HepG2 (cell line): ENCODE measurements at regions not wholly inside any gene's neighbourhood (a gene's known extent, or its start where the extent isn't known, plus 50 kb on each side); places are given as distances from the start of the nearest gene placed in this dataset.

Experiments
- ATAC-seq: fragments of 200-7000 bp; cut with Tn5 transposase; 3 replicates; pipeline ENCODE4 v1.9.1; 2020; ENCODE audit warnings: mild to moderate bottlenecking, moderate library complexity
- BruUV-seq: library from RNA; stranded (reverse); fragments of 400-500 nt; replicated peaks from 2 replicates; lab custom pipeline; 2021; lab: Mats Ljungman, UMichigan
- CTCF ChIA-PET: fragments of 300-600 bp; formaldehyde crosslinking; extraction: SDS; loops from one replicate; lab custom pipeline; 2021; ENCODE audit warnings: low total read pairs, inconsistent platforms, low intra/inter-chr PET ratio; lab: Yijun Ruan, JAX
- POLR2A ChIA-PET: fragments of 350-600 bp; sonication (Branson Sonifier 250); formaldehyde crosslinking; loops from one replicate; lab custom pipeline; 2020; ENCODE audit warnings: antibody characterized with exemption, inconsistent platforms; lab: Yijun Ruan, JAX
- DNase-seq: peaks from one replicate; pipeline ENCODE4 v3.0.0-alpha.2; 2015; ENCODE audit warnings: low spot score
- FAIRE-seq: peaks from 3 replicates; lab custom pipeline; 2011; peaks lifted over from hg19 to GRCh38; lab: Jason Lieb, UNC
- H2AFZ ChIP-seq: one replicate; pipeline ENCODE4 v1.6.1; 2011; ENCODE audit warnings: low read length, inconsistent platforms
- H3K27ac ChIP-seq: fragments of 300-600 bp; 3 replicates; pipeline ENCODE4 v1.8.0; 2011; ENCODE audit warnings: mixed run types, mild to moderate bottlenecking, mixed read lengths, low read length, inconsistent platforms; ENCODE audit not compliant: insufficient read depth; ENCODE audit errors: extremely low read length
- H3K27me3 ChIP-seq, 2 experiments: fragments of 200-600 bp in 1 of 2; 2 replicates in 1 of 2; 3 replicates in 1 of 2; pipeline versions ENCODE4 v1.6.0 to v1.8.0; 2011; ENCODE audit warnings: low read length in 2 of 2, mild to moderate bottlenecking in 2 of 2, moderate library complexity in 2 of 2, inconsistent platforms in 1 of 2; ENCODE audit not compliant: insufficient read depth in 2 of 2, control insufficient read depth in 1 of 2
- H3K36me3 ChIP-seq, 2 experiments: fragments of 200-600 bp in 1 of 2; replicated peaks in 1 of 2; 2 replicates in 1 of 2; 3 replicates in 1 of 2; pipeline versions ENCODE4 v1.5.1 to v1.8.0; 2011; ENCODE audit warnings: low read length in 2 of 2, inconsistent platforms in 1 of 2; ENCODE audit not compliant: insufficient read depth in 2 of 2, control insufficient read depth in 1 of 2
- H3K4me1 ChIP-seq: 2 replicates; pipeline ENCODE4 v1.5.1; 2012; ENCODE audit warnings: low read length, inconsistent platforms; ENCODE audit not compliant: insufficient read depth
- H3K4me2 ChIP-seq: 2 replicates; pipeline ENCODE4 v1.6.0; 2011; ENCODE audit warnings: low read depth, low read length, inconsistent platforms
- H3K4me3 ChIP-seq, 3 experiments: fragments of 200-600 bp in 1 of 3; sonication (generic), shearing (Covaris generic) in 1 of 3; replicated peaks in 1 of 3; 2 replicates each; pipeline ENCODE4 v1.5.1; 2011 to 2016; ENCODE audit warnings: low read length in 3 of 3, inconsistent platforms in 2 of 3, low read depth in 2 of 3, mild to moderate bottlenecking in 2 of 3, control low read depth in 1 of 3, mixed read lengths in 1 of 3; ENCODE audit not compliant: insufficient read depth in 1 of 3
- H3K79me2 ChIP-seq: one replicate; pipeline ENCODE4 v1.6.1; 2011; ENCODE audit warnings: low read length, inconsistent platforms; ENCODE audit not compliant: insufficient read depth
- H3K9ac ChIP-seq: 2 replicates; pipeline ENCODE4 v1.6.0; 2011; ENCODE audit warnings: mild to moderate bottlenecking, low read depth, low read length, inconsistent platforms; ENCODE audit not compliant: insufficient read depth
- H3K9me3 ChIP-seq: 2 replicates; pipeline ENCODE4 v1.5.1; 2012; ENCODE audit warnings: mild to moderate bottlenecking, low read length
- H4K20me1 ChIP-seq: 2 replicates; pipeline ENCODE4 v1.6.0; 2011; ENCODE audit warnings: inconsistent platforms, mild to moderate bottlenecking, low read length, moderate library complexity; ENCODE audit not compliant: insufficient read depth
- ADNP ChIP-seq: sonication (generic); formaldehyde crosslinking; IDR thresholded peaks from 2 replicates; pipeline ENCODE4 v1.4.0; 2020; ENCODE audit warnings: missing genetic modification reagents
- CAMTA2 ChIP-seq: sonication (generic); formaldehyde crosslinking; IDR thresholded peaks from 2 replicates; pipeline ENCODE4 v1.4.0; 2020; ENCODE audit warnings: mild to moderate bottlenecking, missing genetic modification reagents, borderline replicate concordance
- NFE2L1 ChIP-seq: sonication (generic); formaldehyde crosslinking; IDR thresholded peaks from 2 replicates; pipeline ENCODE4 v1.4.0; 2020; ENCODE audit warnings: missing genetic modification reagents, mild to moderate bottlenecking, borderline replicate concordance
- NKX3-1 ChIP-seq: sonication (generic); formaldehyde crosslinking; IDR thresholded peaks from 2 replicates; pipeline ENCODE4 v1.5.0; 2020; ENCODE audit warnings: missing genetic modification reagents
- ZBTB3 ChIP-seq: sonication (generic); formaldehyde crosslinking; IDR thresholded peaks from 2 replicates; pipeline ENCODE4 v1.4.0; 2020; ENCODE audit warnings: low read depth, mild to moderate bottlenecking, moderate library complexity, missing genetic modification reagents, borderline replicate concordance
- ZNF441 ChIP-seq: sonication (generic); formaldehyde crosslinking; IDR thresholded peaks from 2 replicates; pipeline ENCODE4 v1.7.0; 2021; ENCODE audit warnings: missing genetic modification reagents, borderline replicate concordance
- ZNF589 ChIP-seq: sonication (generic); formaldehyde crosslinking; conservative IDR thresholded peaks from 2 replicates; pipeline ENCODE4 v1.8.0; 2022; ENCODE audit warnings: mild to moderate bottlenecking, moderate library complexity, missing genetic modification reagents
- WGBS: methylation state at CpG from one replicate; pipeline ENCODE4 v1.1.6; 2017; ENCODE audit warnings: low lambda C conversion rate; 5-methylcytosine and 5-hydroxymethylcytosine counted together
- in situ Hi-C: cut with HindIII; loops from 2 replicates; pipeline ENCODE4 v1.10.0; 2017; ENCODE audit warnings: low pct_unique_long_range_greater_than_20kb; ENCODE audit not compliant: extremely low pct_ligation_motif_present
- intact Hi-C: fragments of 100-400 bp; cut with micrococcal nuclease; formaldehyde crosslinking; loops from one replicate; pipeline ENCODE4 v1.10.0; 2022; ENCODE audit not compliant: unreplicated experiment
- TF ChIP-seq, protein P1 (sequence below): sonication (generic); formaldehyde crosslinking; IDR thresholded peaks from 2 replicates; pipeline ENCODE4 v1.4.0; 2020; ENCODE audit warnings: mild to moderate bottlenecking, missing genetic modification reagents

DNA sequence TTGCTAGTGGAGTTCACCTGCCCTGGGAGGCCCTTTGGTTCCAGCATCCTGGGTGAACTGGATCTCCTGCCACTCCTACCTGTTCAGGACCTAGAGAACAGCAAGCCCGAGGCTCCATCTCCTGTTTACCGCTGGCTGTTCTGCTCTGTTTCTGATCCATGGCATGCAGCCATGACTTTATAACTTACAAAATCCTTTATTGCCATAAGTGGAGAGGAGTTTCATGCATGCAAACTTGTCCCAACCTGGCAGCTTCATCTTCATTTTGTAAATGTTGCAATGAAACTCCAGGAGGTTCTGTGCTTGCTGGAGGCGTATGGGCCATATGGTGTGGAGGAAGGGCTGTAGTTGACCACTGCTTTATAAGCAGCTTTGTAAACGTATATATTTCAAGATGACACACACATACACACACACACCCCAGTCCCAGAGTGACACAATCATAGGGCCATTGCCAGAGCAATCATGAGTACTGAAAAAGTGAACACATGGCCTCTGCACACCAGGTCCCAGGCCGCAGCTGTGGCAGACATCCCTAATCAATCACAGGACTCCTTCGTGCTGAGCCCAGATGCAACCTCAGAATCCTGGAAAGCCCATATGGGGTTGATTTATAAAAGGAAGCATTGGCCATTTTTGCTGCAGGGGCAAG is 69.0 kb downstream of the UBIAD1 start:
- Histone ChIP-seq H3K27ac (no peak overlapping the region), H3K4me1 (no peaks in the 10 kb centered on the region), H3K36me3 (no peaks in the 10 kb centered on the region), H3K9me3 (no peaks in the 10 kb centered on the region), H2AFZ (no peak overlapping the region), H3K4me2 (no peak overlapping the region), H3K4me3 (no peak overlapping the region), H3K9ac (no peak overlapping the region), H3K79me2 (no peaks in the 10 kb centered on the region), H4K20me1 (no peaks in the 10 kb centered on the region), H3K27me3 (peaks cover 11 to 58% of the 10 kb centered on the region in 2 experiments)
- CTCF ChIA-PET = no interaction called here
- no TSS peak for BruUV-seq
- intact Hi-C loops = no loop called here
- DNase-seq (no peak), ATAC-seq (no peak), FAIRE-seq (no peak)
- in situ Hi-C loops = loop anchor here (5.0 kb wide), 1 partner anchor 300 kb away; no protein-coding TSS in a partner anchor
- POLR2A ChIA-PET = no interaction called here
- TF ChIP-seq, protein P1, sequence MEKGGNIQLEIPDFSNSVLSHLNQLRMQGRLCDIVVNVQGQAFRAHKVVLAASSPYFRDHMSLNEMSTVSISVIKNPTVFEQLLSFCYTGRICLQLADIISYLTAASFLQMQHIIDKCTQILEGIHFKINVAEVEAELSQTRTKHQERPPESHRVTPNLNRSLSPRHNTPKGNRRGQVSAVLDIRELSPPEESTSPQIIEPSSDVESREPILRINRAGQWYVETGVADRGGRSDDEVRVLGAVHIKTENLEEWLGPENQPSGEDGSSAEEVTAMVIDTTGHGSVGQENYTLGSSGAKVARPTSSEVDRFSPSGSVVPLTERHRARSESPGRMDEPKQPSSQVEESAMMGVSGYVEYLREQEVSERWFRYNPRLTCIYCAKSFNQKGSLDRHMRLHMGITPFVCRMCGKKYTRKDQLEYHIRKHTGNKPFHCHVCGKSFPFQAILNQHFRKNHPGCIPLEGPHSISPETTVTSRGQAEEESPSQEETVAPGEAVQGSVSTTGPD (CRISPR knock-in tag) = no peak
- WGBS = 3% methylated on average over 6 of the region's 6 CpGs

DNA sequence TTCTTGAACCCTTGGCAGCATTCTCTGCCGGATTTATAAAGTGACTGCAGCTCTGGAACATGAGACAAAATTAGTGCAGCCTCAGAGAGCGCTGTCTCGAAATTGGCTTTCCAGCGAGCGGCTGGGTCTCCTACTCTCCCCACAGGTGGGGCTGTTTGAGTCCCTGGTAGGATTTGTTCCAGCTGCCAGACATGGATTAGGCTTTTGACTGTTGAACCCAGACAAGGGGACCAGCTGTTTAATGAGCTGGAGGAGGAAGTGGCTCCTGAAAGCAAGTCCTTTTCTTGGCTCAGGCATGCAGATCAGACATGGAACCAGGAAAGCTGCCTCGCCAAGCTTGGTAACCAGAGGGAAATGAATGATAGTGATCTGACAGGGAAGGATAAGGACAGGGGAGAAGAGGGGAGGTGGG is 69.6 kb downstream of the UBIAD1 start:
- ChIA-PET CTCF (no interaction called here), POLR2A (no interaction called here)
- 43% methylated on average over 5 of the region's 6 CpGs for WGBS
- in situ Hi-C loops (loop anchor here (5.0 kb wide), 1 partner anchor 300 kb away; no protein-coding TSS in a partner anchor), intact Hi-C loops (no loop called here)
- no peak overlapping the region for H3K9ac ChIP-seq
- FAIRE-seq (no peak), DNase-seq (no peak), ATAC-seq (no peak)
- no peaks in the 10 kb centered on the region for H3K79me2 ChIP-seq
- no peaks in the 10 kb centered on the region for H4K20me1 ChIP-seq
- no TSS peak for BruUV-seq
- H3K36me3 ChIP-seq = no peaks in the 10 kb centered on the region
- H3K4me1 ChIP-seq = no peaks in the 10 kb centered on the region
- H2AFZ ChIP-seq = no peak overlapping the region
- H3K27me3 ChIP-seq = peaks cover 11 to 58% of the 10 kb centered on the region in 2 experiments
- H3K27ac ChIP-seq = no peak overlapping the region
- TF ChIP-seq ZBTB3 (CRISPR knock-in tag) (no peak), ZNF441 (no peak), ADNP (CRISPR knock-in tag) (no peak), ZNF589 (no peak), NFE2L1 (CRISPR knock-in tag) (no peak), NKX3-1 (CRISPR knock-in tag) (no peak), CAMTA2 (CRISPR knock-in tag) (no peak)
- H3K4me3 ChIP-seq = no peak overlapping the region
- H3K4me2 ChIP-seq = no peak overlapping the region
- H3K9me3 ChIP-seq = no peaks in the 10 kb centered on the region
